ENCODE measurements at regions not wholly inside any gene's neighbourhood (a gene's known extent, or its start where the extent isn't known, plus 50 kb on each side); places are given as distances from the start of the nearest gene placed in this dataset.

DNA sequence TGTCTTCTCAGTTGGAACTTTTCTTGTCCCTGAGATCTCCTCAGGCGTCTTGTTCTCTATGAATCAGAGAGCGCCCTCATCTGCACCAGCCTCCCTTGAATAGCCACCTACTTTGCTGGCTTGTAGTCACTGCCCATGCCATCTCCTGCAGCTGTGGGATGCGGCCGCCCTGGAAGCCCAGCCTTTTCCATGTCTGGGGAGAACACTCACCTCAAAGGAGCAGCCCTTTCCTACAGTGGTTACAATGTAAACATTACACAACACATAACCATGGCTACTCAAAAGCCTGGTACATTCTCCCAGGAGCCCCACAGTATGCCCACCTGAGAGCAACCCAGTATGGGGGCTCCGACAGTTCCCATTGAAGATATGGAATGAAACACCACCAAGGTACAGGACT, 351.0 kb downstream of the EN1 start:
- Histone ChIP-seq H3K79me2 (ENCODE audit: control insufficient read depth, low read length) (no peaks in the 10 kb centered on the region), H3K27ac (ENCODE audit: low read depth, low read length) (no peak overlapping the region), H3K4me3 (ENCODE audit: low read length) (no peak overlapping the region), H3K9me3 (ENCODE audit: control insufficient read depth, insufficient read depth, low read length) (no peaks in the 10 kb centered on the region; the same call in 1 of the 2 replicates), H3K4me1 (ENCODE audit: control insufficient read depth, low read length) (no peaks in the 10 kb centered on the region), H3K36me3 (ENCODE audit: control insufficient read depth, low read length) (no peaks in the 10 kb centered on the region), H3K4me2 (ENCODE audit: low read length) (no peak overlapping the region), H3F3A (ENCODE audit: control insufficient read depth, insufficient read depth) (no peaks in the 10 kb centered on the region), H3K9me2 (replicated peaks; ENCODE audit: control insufficient read depth, low read length) (no peaks in the 10 kb centered on the region), H4K20me1 (ENCODE audit: control insufficient read depth, insufficient read depth, low read depth, low read length) (no peaks in the 10 kb centered on the region), H3K27me3 (ENCODE audit: control insufficient read depth, low read length) (no peaks in the 10 kb centered on the region)
- TF ChIP-seq EZH2phosphoT487 (IDR thresholded peaks at IDR 0.05; ENCODE audit: borderline replicate concordance, low read length): no peak
- TF ChIP-seq, protein P1, sequence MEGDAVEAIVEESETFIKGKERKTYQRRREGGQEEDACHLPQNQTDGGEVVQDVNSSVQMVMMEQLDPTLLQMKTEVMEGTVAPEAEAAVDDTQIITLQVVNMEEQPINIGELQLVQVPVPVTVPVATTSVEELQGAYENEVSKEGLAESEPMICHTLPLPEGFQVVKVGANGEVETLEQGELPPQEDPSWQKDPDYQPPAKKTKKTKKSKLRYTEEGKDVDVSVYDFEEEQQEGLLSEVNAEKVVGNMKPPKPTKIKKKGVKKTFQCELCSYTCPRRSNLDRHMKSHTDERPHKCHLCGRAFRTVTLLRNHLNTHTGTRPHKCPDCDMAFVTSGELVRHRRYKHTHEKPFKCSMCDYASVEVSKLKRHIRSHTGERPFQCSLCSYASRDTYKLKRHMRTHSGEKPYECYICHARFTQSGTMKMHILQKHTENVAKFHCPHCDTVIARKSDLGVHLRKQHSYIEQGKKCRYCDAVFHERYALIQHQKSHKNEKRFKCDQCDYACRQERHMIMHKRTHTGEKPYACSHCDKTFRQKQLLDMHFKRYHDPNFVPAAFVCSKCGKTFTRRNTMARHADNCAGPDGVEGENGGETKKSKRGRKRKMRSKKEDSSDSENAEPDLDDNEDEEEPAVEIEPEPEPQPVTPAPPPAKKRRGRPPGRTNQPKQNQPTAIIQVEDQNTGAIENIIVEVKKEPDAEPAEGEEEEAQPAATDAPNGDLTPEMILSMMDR (IDR thresholded peaks at IDR 0.05; ENCODE audit: low read depth, low read length, poor library complexity, severe bottlenecking): no peak

- TF ChIP-seq, protein P1 (IDR thresholded peaks at IDR 0.05; ENCODE audit: low read depth, low read length, poor library complexity, severe bottlenecking): no peak
- TF ChIP-seq EZH2phosphoT487 (IDR thresholded peaks at IDR 0.05; ENCODE audit: borderline replicate concordance, low read length): no peak
- Histone ChIP-seq H3K9me2 (replicated peaks; ENCODE audit: control insufficient read depth, low read length) (no peaks in the 10 kb centered on the region), H3K79me2 (ENCODE audit: control insufficient read depth, low read length) (no peaks in the 10 kb centered on the region), H4K20me1 (ENCODE audit: control insufficient read depth, insufficient read depth, low read depth, low read length) (no peaks in the 10 kb centered on the region), H3K27ac (ENCODE audit: low read depth, low read length) (no peak overlapping the region), H3K9me3 (ENCODE audit: control insufficient read depth, insufficient read depth, low read length) (no peaks in the 10 kb centered on the region; the same call in 1 of the 2 replicates), H3K4me2 (ENCODE audit: low read length) (no peak overlapping the region), H3K27me3 (ENCODE audit: control insufficient read depth, low read length) (no peaks in the 10 kb centered on the region), H3F3A (ENCODE audit: control insufficient read depth, insufficient read depth) (no peaks in the 10 kb centered on the region), H3K4me1 (ENCODE audit: control insufficient read depth, low read length) (no peaks in the 10 kb centered on the region), H3K36me3 (ENCODE audit: control insufficient read depth, low read length) (no peaks in the 10 kb centered on the region), H3K4me3 (ENCODE audit: low read length) (no peak overlapping the region)
These were observed 352.2 kb downstream of the EN1 start for GRCh38 chr2:118495290-118495689.

GRCh38 chr2:118493213-118493612, 354.2 kb downstream of the EN1 start:
- H3K4me1 ChIP-seq (ENCODE audit: control insufficient read depth, low read length): no peaks in the 10 kb centered on the region
- H3K9me2 ChIP-seq (replicated peaks; ENCODE audit: control insufficient read depth, low read length): no peaks in the 10 kb centered on the region
- TF ChIP-seq, protein P1 (IDR thresholded peaks at IDR 0.05; ENCODE audit: low read depth, low read length, poor library complexity, severe bottlenecking): no peak
- H3K9me3 ChIP-seq (ENCODE audit: control insufficient read depth, insufficient read depth, low read length): no peaks in the 10 kb centered on the region; the same call in 1 of the 2 replicates
- no peak overlapping the region for H3K4me2 ChIP-seq (ENCODE audit: low read length)
- no peaks in the 10 kb centered on the region for H3K79me2 ChIP-seq (ENCODE audit: control insufficient read depth, low read length)
- H3K36me3 ChIP-seq (ENCODE audit: control insufficient read depth, low read length): no peaks in the 10 kb centered on the region
- H4K20me1 ChIP-seq (ENCODE audit: control insufficient read depth, insufficient read depth, low read depth, low read length): no peaks in the 10 kb centered on the region
- H3K4me3 ChIP-seq (ENCODE audit: low read length): no peak overlapping the region
- no peak overlapping the region for H3K27ac ChIP-seq (ENCODE audit: low read depth, low read length)
- no peaks in the 10 kb centered on the region for H3K27me3 ChIP-seq (ENCODE audit: control insufficient read depth, low read length)
- H3F3A ChIP-seq (ENCODE audit: control insufficient read depth, insufficient read depth): no peaks in the 10 kb centered on the region

DNA sequence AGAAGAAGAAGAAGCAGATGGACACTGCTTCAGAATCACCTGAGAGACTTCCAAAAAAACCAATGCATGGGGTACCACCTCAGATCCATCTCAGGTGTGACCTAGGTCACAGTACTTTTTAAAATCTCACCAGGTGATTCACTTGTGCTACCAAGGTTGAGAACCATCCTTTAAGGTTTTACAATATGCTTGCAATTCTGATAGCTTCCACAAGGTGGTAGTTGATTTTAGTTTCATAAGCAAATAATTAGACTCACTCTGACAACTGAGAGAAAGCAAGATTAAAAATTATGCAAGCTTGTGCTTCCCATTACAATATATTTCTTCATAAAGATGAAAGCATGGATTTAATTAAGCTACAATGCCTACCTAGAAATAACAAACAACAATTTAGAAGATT, 355.1 kb downstream of the EN1 start:
- Histone ChIP-seq H3K36me3 (ENCODE audit: control insufficient read depth, low read length) (no peaks in the 10 kb centered on the region), H3K4me2 (ENCODE audit: low read length) (no peak overlapping the region), H3F3A (ENCODE audit: control insufficient read depth, insufficient read depth) (no peaks in the 10 kb centered on the region), H3K4me3 (ENCODE audit: low read length) (no peak overlapping the region), H3K27ac (ENCODE audit: low read depth, low read length) (no peak overlapping the region), H3K9me2 (replicated peaks; ENCODE audit: control insufficient read depth, low read length) (no peaks in the 10 kb centered on the region), H3K79me2 (ENCODE audit: control insufficient read depth, low read length) (no peaks in the 10 kb centered on the region), H4K20me1 (ENCODE audit: control insufficient read depth, insufficient read depth, low read depth, low read length) (no peaks in the 10 kb centered on the region), H3K9me3 (ENCODE audit: control insufficient read depth, insufficient read depth, low read length) (no peaks in the 10 kb centered on the region; the same call in 1 of the 2 replicates), H3K27me3 (ENCODE audit: control insufficient read depth, low read length) (no peaks in the 10 kb centered on the region), H3K4me1 (ENCODE audit: control insufficient read depth, low read length) (no peaks in the 10 kb centered on the region)
- TF ChIP-seq EZH2phosphoT487 (IDR thresholded peaks at IDR 0.05; ENCODE audit: borderline replicate concordance, low read length): no peak
- TF ChIP-seq, protein P1 (IDR thresholded peaks at IDR 0.05; ENCODE audit: low read depth, low read length, poor library complexity, severe bottlenecking): peak; percentile 55

All from DOHH2 (cell line).